GM18517 (cell line): ENCODE measurements at regions not wholly inside any gene's neighbourhood (a gene's known extent, or its start where the extent isn't known, plus 50 kb on each side); places are given as distances from the start of the nearest gene placed in this dataset.
"Not testable (repeated sequence)": the region's sequence is repeated elsewhere in the genome, so short reads cannot be mapped to it uniquely, and the experiment has no call there.

Source experiments
- ATAC-seq: cut with Tn5 transposase; IDR thresholded peaks from one replicate; pipeline ENCODE4 v1.9.1; 2021; ENCODE audit warnings: mild to moderate bottlenecking, moderate library complexity; ENCODE audit not compliant: unreplicated experiment

DNA sequence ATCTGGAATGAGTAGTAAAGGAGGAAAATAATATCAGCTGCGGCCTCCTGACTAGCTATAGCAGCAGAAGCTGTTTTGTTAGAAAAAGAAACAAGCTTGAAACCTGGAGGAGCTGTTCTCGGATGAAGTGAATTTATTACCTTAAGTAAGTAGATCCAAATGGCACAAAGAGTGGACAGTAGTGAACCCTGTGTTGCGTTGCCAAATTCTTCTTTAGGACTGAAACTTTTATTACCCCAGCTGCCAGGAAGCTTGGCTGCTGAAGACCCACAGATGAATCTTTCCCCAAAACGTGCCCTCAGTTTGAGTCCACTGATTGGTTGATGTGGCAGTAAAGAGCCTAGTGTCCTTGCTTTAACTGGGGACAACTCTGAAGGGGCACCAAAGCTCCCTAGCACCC is 366.8 kb upstream of the GBE1 start:
- no peak for ATAC-seq

DNA sequence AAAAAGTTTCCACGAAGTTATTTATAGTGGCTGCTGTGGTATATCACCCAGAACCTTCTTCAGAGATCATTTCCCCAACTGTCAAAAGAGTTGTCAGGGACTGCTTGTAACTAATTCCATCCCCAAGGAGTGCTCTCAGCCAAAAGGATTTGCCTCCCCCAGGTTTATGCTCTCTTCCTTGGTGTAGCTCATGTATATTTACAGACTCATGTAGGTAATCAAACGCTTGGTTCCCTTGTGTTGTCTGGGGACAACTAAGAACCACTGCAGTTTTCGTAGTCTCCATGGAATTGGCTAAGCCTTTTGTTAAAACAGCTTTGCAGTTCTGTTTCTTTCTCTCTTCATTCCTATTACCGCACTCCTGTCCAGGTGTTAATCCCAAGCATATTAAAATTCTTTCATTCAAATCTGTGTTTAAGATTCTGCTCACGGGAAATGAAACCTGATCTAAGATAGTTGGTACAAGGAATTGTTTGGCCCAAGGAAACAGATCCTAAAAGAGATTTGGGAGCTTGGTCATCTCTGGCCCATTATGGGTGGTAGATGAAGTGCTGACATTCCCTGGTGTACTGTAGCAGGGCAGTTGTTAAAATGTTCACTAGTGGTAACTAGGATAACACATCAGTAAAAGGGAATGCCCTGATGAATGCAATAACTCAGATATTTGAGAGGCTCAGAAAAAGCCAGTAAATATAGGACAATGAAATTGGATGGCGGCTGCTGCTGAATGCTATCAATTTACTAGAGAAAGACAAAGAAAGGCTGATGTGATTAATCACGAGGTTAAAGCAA is 361.3 kb upstream of the GBE1 start:
- no peak for ATAC-seq

DNA sequence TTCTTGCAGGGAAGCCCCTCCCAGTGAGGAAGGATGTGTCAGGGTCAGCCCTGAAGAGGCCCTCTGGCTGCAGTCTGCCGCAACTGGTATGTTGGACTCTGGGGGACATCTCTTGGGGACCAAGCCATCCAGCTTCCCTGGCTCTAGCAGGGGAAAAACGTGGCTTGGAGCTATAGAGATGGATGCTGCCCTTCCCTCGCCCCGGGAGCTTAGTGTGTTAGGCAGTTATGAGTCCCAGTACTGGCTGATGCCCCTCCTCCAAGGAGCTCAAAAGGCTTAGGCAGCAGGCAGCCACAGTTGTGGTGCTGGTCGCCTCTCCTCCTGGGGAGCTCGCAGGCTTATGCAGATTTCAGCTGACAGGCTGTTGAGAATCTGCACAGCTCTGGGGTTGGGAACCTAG is 353.1 kb upstream of the GBE1 start:
- no peak for ATAC-seq

DNA sequence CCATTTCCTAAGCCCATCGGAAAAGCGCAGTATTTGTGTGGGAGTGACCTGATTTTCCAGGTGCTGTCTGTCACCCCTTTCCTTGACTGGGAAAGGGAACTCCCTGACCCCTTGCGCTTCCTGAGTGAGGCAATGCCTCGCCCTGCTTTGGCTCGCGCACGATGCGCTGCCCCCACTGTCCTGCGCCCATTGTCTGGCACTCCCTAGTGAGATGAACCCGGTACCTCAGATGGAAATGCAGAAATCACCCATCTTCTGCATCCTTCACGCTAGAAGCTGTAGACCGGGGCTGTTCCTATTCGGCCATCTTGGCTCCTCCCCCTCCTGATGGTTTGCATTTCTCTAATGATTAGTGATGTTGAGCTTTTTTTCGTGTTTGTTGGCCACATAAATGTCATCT is 349.3 kb upstream of the GBE1 start:
- ATAC-seq, result not testable (repeated sequence)

DNA sequence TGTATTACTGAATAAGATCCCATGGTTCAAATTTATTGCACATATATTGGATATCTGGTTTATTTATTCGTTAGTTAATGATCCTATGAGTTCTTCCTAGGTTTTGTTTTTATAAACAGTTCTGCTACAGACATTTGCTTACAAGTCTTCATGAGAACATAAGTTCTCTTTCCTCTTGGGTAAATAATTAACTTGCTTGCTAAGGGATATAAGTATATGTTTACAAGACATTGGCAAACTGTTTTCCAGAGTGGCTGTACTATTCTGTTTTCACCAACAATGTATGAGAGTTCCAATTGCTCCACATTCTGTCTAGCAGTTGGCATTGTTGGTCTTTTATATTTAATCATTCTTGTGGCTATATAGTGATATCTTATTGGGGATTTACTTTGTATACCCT is 341.8 kb upstream of the GBE1 start:
- no peak for ATAC-seq

DNA sequence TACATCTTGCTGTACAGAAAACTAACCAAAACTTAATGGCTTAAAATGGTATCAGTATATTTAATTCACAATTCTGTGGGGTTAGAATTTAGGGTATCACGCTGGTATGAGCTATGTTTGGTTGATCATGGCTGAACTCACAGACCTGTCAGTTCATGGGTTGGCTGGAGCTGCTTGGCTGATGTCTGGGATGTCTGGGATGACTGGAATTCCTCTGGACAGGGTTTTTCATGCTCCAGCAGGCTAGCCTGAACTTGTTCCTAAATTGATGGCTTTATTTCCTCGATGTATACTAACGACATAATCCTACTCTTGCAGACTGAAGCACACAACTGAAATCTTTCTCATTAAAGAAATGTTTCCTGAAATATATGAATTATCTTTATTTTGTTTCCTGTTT is 338.9 kb upstream of the GBE1 start:
- no peak for ATAC-seq

DNA sequence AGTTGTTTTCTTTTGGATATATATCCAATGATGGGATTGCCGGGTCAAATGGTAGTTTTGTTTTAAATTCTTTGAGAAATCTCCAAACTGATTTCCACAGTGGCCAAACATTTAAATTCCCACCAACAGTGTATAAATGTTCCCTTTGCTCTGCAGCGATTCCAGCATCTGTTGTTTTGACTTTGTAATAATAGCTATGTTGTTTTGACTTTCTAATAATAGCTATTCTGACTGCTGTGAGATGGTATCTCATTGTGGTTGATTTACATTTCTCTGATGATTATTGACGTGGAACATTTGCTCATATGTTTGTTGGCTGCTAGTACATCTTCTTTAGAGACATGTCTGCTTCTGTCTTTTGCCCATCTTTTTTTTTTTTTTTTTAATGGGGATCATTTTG is 332.2 kb upstream of the GBE1 start:
- no peak for ATAC-seq

DNA sequence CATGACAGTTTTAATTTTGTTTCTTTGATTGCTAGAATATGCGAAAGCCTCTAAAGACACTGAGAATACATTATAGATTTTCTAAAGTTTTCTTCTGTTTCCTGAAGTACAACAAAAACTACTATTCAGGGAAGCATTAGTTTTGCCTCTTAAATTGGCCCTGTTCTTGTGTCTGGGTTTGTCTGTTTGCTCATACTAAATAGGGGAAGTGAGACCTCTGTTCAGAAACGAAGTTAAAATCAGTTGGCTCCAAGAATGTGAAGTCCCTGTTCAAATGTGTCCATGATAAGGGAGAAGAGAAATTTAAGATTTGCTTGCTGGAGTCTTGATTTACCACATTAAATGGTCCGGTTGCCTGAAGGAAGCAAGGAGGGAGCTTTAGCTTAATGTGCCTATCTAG is 327.3 kb upstream of the GBE1 start:
- no peak for ATAC-seq

DNA sequence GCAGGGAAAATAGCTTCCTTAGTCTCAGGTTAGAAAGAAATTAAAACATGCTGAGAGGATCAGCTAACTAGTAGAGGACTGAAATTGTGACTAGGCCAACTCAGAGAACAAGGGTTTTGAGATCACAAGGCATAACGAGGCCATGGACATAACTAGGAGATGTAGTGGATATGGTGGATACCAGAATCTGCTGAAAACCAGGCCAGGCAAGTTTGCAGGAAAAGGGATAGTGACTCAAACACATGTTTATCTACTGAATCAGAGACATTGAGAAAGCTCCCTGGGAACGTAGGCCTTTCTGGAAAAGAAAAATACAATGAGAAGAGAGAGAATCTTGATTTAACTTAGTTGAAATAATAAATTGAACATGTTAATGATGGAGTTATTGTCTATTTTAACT is 326.5 kb upstream of the GBE1 start:
- no peak for ATAC-seq

DNA sequence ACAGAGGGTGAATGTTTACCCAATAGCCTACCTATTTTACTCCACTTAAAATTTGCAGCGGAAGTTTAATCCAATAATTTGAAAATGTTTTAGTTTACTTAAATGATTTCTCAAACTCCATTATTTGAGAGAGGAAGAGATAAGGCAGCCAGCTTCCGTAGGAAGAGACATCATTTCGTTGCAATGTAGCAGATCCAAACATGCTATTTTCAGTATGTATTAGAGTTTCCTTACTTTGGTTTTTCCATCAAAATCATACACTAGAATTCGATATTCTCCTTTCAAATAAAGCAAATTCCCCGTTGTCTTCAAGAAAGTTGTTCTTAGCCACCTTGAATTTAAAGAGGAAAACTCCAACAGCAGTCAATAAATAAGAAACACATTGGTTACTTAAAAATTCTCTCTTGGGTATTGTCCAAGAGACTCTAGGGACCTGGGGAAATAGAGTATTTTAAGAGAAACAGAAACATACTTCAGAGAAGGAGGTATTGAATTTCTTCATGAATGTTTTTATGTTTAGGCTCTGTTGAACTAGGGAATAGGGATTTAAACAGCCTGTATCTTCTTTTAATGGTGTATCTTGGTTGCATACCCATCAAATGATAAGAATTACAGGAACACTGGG is 324.5 kb upstream of the GBE1 start:
- no peak for ATAC-seq

DNA sequence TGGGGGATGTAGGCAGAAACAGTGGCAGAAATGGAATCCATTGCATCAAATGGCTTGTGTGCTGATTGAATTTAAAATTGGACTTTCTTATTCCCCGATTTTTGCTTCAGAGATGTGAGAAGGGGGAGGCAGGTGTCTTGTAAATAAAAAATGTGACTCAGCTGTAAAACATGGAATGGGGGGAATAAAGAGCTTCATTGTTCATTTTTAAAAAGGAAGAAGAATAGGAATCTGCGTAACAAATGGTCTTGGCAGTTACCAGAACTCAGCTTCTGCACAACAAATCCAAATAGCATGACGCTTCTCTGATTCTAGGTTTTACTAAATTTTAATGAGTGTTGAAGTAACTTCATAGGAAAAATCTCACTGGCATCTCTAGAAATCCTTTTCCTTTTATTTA is 323.9 kb upstream of the GBE1 start:
- no peak for ATAC-seq

DNA sequence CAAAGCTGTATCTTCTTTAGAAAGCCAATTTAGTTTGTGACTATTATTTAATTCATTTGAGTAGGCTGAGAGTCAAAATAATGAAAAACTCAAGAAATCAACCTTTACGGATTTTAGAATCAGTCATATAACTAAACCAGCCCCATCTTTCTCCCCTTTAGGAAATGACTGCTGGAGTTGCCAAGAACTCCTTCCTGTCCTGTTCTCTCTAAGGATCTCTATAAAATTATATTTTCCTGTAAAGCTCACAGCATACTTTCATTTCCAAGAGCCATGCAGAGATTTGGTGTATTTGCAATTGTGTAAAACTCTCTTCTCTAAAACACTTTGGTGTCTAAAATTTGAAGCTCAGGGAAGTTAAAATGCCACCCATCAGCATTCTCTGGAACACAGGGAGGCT is 323.4 kb upstream of the GBE1 start:
- no peak for ATAC-seq

DNA sequence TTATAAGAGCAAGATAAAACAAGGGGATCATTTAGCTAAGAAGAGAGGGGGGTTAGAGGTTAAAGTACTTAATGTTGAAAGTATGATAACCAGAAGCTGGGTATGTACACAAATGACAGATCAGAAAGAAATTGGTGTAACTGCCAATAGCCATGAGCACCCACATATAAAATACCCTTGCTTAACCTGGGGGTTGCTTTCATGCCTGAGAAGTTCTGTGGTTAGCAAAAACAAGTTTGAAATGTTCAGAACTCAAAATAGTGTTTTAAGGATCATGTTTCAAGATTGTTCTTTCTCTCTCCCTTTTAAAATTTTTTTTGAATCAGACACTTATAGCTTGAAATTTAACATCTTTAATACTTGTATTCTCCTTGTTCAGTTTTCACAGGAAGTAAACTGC is 321.4 kb upstream of the GBE1 start:
- no peak for ATAC-seq

DNA sequence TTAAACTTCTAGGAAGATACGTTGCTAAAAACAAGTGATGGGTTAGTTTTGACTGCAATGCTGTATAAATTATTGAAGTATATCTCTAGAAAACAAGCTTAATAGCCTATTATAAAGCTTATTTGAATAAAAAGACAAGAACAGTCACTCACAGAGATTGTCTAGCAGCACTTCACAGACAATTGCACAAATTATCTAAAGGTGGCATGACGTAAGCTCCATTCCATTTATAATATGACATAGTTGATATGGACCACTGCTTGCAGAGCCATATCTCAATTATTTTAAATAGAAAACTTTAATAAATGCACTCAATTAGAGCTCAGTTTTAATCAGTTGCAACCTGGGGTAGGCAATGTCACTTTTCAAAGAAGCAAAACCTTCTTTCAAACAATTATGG is 319.9 kb upstream of the GBE1 start:
- no peak for ATAC-seq

DNA sequence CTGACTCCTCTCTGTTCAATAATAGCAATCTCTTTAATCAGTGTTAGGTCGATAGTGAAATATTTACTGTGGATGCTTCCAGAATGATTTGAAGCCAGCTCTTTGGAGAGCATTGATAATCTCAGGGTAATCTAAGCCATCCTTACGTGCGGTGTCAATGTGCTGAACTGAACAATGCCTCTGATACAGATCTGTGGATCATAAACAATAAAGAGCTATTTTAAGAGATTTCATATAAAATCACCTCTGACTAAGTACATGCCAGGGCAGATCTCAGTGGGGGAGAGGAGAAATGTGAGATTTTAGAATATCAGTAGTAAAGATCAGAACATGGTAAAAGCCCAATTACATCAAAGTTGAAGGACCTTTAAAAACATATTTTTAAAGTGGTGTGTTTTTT is 319.3 kb upstream of the GBE1 start:
- no peak for ATAC-seq

DNA sequence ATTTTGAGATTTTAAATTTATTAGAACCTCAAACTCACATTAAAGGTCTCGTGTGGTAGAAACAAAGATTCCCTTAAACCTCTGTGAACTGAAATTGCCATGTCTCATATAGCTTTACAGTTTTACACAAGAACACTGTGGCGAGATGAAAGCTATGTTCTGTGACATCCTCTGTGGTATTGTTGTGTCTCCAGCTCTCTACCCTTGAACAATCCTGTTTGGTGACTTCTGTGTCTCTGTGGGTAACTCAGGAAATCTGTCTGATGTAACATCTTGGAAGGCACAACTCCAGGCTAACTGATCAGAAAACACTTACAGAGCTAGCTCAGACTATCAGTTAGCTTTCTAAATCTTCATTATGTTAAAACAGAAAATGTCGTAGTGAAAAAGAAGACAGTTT is 318.8 kb upstream of the GBE1 start:
- no peak for ATAC-seq

DNA sequence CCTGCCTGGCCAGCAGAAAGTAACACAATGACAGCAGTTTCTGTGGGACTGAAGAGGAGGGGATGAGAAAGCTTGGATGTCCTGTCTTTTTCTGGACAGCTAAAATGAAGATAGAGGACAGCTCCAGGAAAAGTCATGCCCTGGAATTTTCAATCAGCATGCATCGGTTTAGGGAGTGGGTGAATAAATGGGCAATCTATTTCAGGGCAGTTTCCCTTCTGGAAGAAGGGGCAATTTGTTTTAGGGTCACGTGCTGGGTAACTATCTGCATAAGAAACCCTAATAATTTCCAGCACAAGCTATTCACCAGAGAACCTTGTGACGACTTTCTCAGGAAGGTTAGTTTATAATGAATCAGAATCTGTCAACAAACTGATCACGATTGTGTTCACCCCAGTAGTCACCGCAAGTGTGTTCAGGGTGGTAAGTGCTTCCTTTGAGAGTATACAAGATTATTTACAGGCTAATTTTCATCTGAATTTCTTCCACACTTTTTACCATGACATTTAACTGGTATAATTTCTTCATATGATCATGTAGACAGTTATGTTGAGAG is 318.0 kb upstream of the GBE1 start:
- no peak for ATAC-seq

DNA sequence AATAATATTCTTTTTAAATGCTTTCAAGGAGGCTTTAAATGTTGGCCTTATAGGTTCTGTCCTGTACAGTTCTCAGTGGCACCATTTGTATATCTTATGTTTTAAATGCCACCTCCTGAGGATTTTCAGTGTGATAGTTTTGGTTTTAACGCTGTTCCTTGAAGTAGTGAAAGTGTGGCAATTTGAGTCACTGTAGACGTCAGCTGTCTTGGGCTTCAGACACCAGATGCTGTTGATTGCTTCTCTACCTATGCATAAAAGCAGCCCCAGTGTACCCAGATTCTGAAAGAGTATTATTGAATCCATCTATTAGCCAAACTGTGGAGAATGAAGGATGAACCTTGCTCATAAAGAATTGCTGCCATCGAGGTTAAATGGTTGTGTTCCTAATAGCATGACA is 316.8 kb upstream of the GBE1 start:
- no peak for ATAC-seq

DNA sequence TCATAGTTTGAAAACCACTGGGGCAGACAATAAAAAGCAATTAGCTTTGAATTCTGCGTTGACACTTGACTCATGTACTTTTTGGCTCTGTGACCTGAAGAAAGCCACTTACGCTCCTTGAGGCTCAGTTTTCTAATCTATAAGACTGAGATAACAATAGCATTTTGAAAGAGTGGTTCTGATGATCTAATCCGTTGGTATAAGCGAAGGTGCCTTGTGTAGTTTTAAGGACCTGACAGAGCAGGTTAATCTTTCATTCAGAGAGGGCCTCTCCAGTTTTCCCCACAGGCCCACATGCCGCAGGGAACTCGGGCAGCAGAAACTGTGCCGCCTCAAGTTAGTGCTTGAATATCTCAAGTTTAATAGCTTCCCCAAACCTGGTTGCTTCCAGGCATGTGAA is 306.0 kb upstream of the GBE1 start:
- ATAC-seq, result no peak

DNA sequence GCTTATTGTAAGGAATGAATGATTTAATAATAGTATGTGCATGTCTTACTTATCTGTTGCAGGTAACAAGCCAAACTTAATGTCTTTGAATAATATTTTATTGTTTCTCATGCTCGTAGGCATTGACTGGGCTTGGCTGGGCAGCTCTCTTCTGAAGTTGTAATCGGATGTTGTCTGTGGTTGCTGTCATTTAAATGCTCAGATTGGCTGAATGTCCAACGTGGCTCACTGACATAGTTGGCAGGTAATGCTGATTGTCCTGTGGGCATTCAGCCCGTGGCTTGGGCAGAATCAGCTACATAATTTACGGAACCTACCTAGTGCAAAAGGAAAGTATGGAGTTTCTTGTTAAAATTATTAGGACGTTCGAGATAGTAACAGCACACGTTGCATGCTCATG is 297.4 kb upstream of the GBE1 start:
- no peak for ATAC-seq

DNA sequence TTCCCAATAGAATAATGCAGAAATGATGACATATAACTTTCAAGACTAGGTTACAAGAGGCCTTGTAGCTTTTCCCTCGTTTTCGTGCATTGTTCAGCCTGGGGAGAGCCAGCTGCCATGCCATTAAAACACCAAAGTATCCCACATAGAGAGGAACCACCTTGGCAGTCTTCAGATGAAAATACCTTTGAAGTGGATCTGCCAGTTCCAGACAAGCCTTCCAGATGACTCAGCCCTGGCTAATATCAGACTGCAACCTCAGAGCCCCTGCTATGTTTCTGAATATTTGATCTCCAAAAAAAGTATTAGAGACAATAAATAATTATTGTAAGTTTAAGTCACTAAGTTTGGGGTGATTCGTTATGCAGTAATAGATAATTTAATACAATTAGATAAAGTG is 294.3 kb upstream of the GBE1 start:
- ATAC-seq, result no peak

DNA sequence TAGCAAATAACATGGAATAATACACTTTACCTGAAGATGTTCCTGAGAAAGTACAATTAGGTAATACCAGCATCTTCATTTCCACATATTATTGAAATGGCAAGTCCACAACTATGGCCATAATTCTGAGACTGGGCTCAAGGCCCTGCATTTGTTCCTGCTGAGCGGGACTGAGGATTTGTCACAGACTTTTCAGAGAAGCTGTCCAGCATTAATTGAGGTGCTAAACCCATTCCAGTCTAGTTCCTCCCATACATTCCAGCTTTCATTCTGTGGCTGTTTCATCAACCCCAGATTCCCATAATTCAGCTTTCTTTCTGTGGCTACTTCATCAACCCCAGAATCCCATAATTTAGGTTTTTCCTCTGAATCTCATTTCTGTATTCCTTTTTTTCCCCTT is 293.4 kb upstream of the GBE1 start:
- ATAC-seq, result no peak

DNA sequence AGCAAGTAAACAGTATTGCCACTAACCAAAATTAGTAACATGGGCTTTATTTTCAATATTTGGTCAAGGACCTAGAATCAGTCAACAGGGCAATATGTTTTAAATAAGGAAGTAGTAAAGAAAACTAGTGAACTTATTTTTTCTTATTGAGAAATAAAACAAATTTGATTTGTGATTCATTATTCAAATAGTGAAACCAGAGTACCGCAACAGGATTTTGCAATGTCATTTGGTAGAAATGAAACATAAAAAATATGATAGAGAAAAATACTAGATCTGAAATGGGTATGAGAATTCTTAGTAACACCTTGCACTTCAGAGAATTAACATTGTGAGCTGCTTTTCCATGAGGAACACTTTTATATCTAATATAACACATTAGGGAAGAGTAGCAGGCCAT is 291.8 kb upstream of the GBE1 start:
- ATAC-seq, result no peak
